ENCODE measurements at regions not wholly inside any gene's neighbourhood (a gene's known extent, or its start where the extent isn't known, plus 50 kb on each side); places are given as distances from the start of the nearest gene placed in this dataset.

GRCh38 chr7:145899938-145900337 lies 216.7 kb upstream of the CNTNAP2 start:
- Mint-ChIP-seq H3K27ac (no peak overlapping the region), H3K4me3 (no peak overlapping the region), H3K4me1 (no peaks in the 10 kb centered on the region), H3K27me3 (ENCODE audit: low read depth in 3 of 3) (no peaks in the 10 kb centered on the region), H3K9me3 (peaks cover 7 to 52% (median 35%) of the 10 kb centered on the region in 6 donors), H3K36me3 (peaks cover 0 to 3% (median 0%) of the 10 kb centered on the region in 3 donors)
- DNase-seq = no peak

- DNase-seq = no peak
- H3K4me3 Mint-ChIP-seq = no peak overlapping the region
- H3K27ac Mint-ChIP-seq = no peak overlapping the region
Measured at GRCh38 chr7:145893925-145894535, 222.6 kb upstream of the CNTNAP2 start.

GRCh38 chr7:145884716-145885514 lies 231.7 kb upstream of the CNTNAP2 start:
- H3K27ac Mint-ChIP-seq = no peak overlapping the region
- no peaks in the 10 kb centered on the region for H3K4me1 Mint-ChIP-seq
- DNase-seq = no peak
- H3K4me3 Mint-ChIP-seq = no peak overlapping the region
- no peaks in the 10 kb centered on the region for H3K36me3 Mint-ChIP-seq
- H3K9me3 Mint-ChIP-seq = peaks cover 12 to 50% (median 26%) of the 10 kb centered on the region in 6 donors
- H3K27me3 Mint-ChIP-seq (ENCODE audit: low read depth in 3 of 3) = peaks cover 0 to 2% (median 0%) of the 10 kb centered on the region in 3 donors

More at GRCh38 chr7:145893925-145894535, 222.6 kb upstream of the CNTNAP2 start:
- Mint-ChIP-seq H3K36me3 (peaks cover 0 to 3% (median 0%) of the 10 kb centered on the region in 3 donors), H3K9me3 (peaks cover 3 to 48% (median 28%) of the 10 kb centered on the region in 6 donors), H3K27me3 (ENCODE audit: low read depth in 3 of 3) (peaks cover 0 to 2% (median 0%) of the 10 kb centered on the region in 3 donors), H3K4me1 (no peaks in the 10 kb centered on the region)

GRCh38 chr7:145876376-145876775 lies 240.2 kb upstream of the CNTNAP2 start:
- DNase-seq = no peak
- Mint-ChIP-seq H3K4me3 (no peak overlapping the region), H3K27ac (no peak overlapping the region), H3K27me3 (ENCODE audit: low read depth in 3 of 3) (no peaks in the 10 kb centered on the region), H3K36me3 (no peaks in the 10 kb centered on the region), H3K9me3 (peaks cover 10 to 46% (median 11%) of the 10 kb centered on the region in 6 donors), H3K4me1 (no peaks in the 10 kb centered on the region)

- Mint-ChIP-seq H3K36me3 (no peaks in the 10 kb centered on the region), H3K9me3 (peaks cover 6 to 37% (median 13%) of the 10 kb centered on the region in 6 donors), H3K27ac (no peak overlapping the region), H3K4me1 (no peaks in the 10 kb centered on the region), H3K27me3 (ENCODE audit: low read depth in 3 of 3) (peaks cover 0 to 2% (median 0%) of the 10 kb centered on the region in 3 donors), H3K4me3 (no peak overlapping the region)
- DNase-seq = no peak
Measured at GRCh38 chr7:145875267-145875666, 241.3 kb upstream of the CNTNAP2 start.

- Mint-ChIP-seq H3K9me3 (peaks cover 11 to 60% (median 33%) of the 10 kb centered on the region in 6 donors), H3K4me1 (no peaks in the 10 kb centered on the region), H3K36me3 (no peaks in the 10 kb centered on the region), H3K27me3 (ENCODE audit: low read depth in 3 of 3) (peaks cover 0 to 2% (median 0%) of the 10 kb centered on the region in 3 donors), H3K27ac (no peak overlapping the region), H3K4me3 (no peak overlapping the region)
- no peak for DNase-seq
Measured at GRCh38 chr7:145868935-145869334, 247.7 kb upstream of the CNTNAP2 start.

- DNase-seq = no peak
- Mint-ChIP-seq H3K4me1 (no peaks in the 10 kb centered on the region), H3K27me3 (ENCODE audit: low read depth in 3 of 3) (no peaks in the 10 kb centered on the region), H3K4me3 (no peak overlapping the region), H3K27ac (no peak overlapping the region), H3K9me3 (peaks cover 4 to 46% (median 25%) of the 10 kb centered on the region in 6 donors), H3K36me3 (no peaks in the 10 kb centered on the region)
Measured at GRCh38 chr7:145862212-145862611, 254.4 kb upstream of the CNTNAP2 start.

GRCh38 chr7:145860809-145861208 lies 255.8 kb upstream of the CNTNAP2 start:
- no peaks in the 10 kb centered on the region for H3K36me3 Mint-ChIP-seq
- DNase-seq = no peak

GRCh38 chr7:145850636-145851035 lies 266.0 kb upstream of the CNTNAP2 start:
- Mint-ChIP-seq H3K27ac (no peak overlapping the region), H3K36me3 (no peaks in the 10 kb centered on the region), H3K9me3 (peaks cover 3 to 21% (median 17%) of the 10 kb centered on the region in 6 donors), H3K27me3 (ENCODE audit: low read depth in 3 of 3) (peaks cover 0 to 2% (median 0%) of the 10 kb centered on the region in 3 donors), H3K4me1 (no peaks in the 10 kb centered on the region), H3K4me3 (no peak overlapping the region)
- no peak for DNase-seq

More at GRCh38 chr7:145860809-145861208, 255.8 kb upstream of the CNTNAP2 start:
- no peaks in the 10 kb centered on the region for H3K4me1 Mint-ChIP-seq
- no peaks in the 10 kb centered on the region for H3K27me3 Mint-ChIP-seq (ENCODE audit: low read depth in 3 of 3)
- no peak overlapping the region for H3K4me3 Mint-ChIP-seq
- H3K9me3 Mint-ChIP-seq = peaks cover 5 to 47% (median 27%) of the 10 kb centered on the region in 6 donors
- H3K27ac Mint-ChIP-seq = no peak overlapping the region

- H3K4me3 Mint-ChIP-seq = no peak overlapping the region
- H3K36me3 Mint-ChIP-seq = no peaks in the 10 kb centered on the region
- H3K4me1 Mint-ChIP-seq = no peaks in the 10 kb centered on the region
- peaks cover 0 to 25% (median 12%) of the 10 kb centered on the region in 6 donors for H3K9me3 Mint-ChIP-seq
- peaks cover 0 to 2% (median 0%) of the 10 kb centered on the region in 3 donors for H3K27me3 Mint-ChIP-seq (ENCODE audit: low read depth in 3 of 3)
- no peak overlapping the region for H3K27ac Mint-ChIP-seq
- no peak for DNase-seq
Measured at GRCh38 chr7:145848691-145849090, 267.9 kb upstream of the CNTNAP2 start.

GRCh38 chr7:145845345-145845744 lies 271.3 kb upstream of the CNTNAP2 start:
- no peaks in the 10 kb centered on the region for H3K4me1 Mint-ChIP-seq
- H3K4me3 Mint-ChIP-seq = no peak overlapping the region
- DNase-seq = no peak
- peaks cover 2 to 41% (median 20%) of the 10 kb centered on the region in 6 donors for H3K9me3 Mint-ChIP-seq
- H3K27ac Mint-ChIP-seq = no peak overlapping the region
- H3K27me3 Mint-ChIP-seq (ENCODE audit: low read depth in 3 of 3) = no peaks in the 10 kb centered on the region
- H3K36me3 Mint-ChIP-seq = no peaks in the 10 kb centered on the region

GRCh38 chr7:145839814-145840213 lies 276.8 kb upstream of the CNTNAP2 start:
- no peak overlapping the region for H3K4me3 Mint-ChIP-seq
- H3K36me3 Mint-ChIP-seq = peaks cover 0 to 4% (median 0%) of the 10 kb centered on the region in 3 donors

GRCh38 chr7:145831616-145832206 lies 284.9 kb upstream of the CNTNAP2 start:
- Mint-ChIP-seq H3K4me1 (no peaks in the 10 kb centered on the region), H3K27me3 (ENCODE audit: low read depth in 3 of 3) (no peaks in the 10 kb centered on the region), H3K36me3 (peaks cover 0 to 4% (median 0%) of the 10 kb centered on the region in 3 donors), H3K9me3 (peaks cover 16 to 40% (median 21%) of the 10 kb centered on the region in 6 donors), H3K27ac (no peak overlapping the region), H3K4me3 (no peak overlapping the region)
- DNase-seq = no peak

More at GRCh38 chr7:145839814-145840213, 276.8 kb upstream of the CNTNAP2 start:
- H3K27ac Mint-ChIP-seq = no peak overlapping the region
- H3K9me3 Mint-ChIP-seq = peaks cover 14 to 44% (median 30%) of the 10 kb centered on the region in 6 donors
- DNase-seq = no peak
- H3K27me3 Mint-ChIP-seq (ENCODE audit: low read depth in 3 of 3) = no peaks in the 10 kb centered on the region
- no peaks in the 10 kb centered on the region for H3K4me1 Mint-ChIP-seq

- Mint-ChIP-seq H3K4me3 (no peak overlapping the region), H3K9me3 (peaks cover 9 to 51% (median 24%) of the 10 kb centered on the region in 6 donors), H3K36me3 (no peaks in the 10 kb centered on the region), H3K27ac (no peak overlapping the region), H3K4me1 (no peaks in the 10 kb centered on the region), H3K27me3 (ENCODE audit: low read depth in 3 of 3) (no peaks in the 10 kb centered on the region)
- no peak for DNase-seq
Measured at GRCh38 chr7:145817687-145818086, 298.9 kb upstream of the CNTNAP2 start.

Data from immature natural killer cell (primary cell).